ENCODE measurements at regions not wholly inside any gene's neighbourhood (a gene's known extent, or its start where the extent isn't known, plus 50 kb on each side); places are given as distances from the start of the nearest gene placed in this dataset.

DNA sequence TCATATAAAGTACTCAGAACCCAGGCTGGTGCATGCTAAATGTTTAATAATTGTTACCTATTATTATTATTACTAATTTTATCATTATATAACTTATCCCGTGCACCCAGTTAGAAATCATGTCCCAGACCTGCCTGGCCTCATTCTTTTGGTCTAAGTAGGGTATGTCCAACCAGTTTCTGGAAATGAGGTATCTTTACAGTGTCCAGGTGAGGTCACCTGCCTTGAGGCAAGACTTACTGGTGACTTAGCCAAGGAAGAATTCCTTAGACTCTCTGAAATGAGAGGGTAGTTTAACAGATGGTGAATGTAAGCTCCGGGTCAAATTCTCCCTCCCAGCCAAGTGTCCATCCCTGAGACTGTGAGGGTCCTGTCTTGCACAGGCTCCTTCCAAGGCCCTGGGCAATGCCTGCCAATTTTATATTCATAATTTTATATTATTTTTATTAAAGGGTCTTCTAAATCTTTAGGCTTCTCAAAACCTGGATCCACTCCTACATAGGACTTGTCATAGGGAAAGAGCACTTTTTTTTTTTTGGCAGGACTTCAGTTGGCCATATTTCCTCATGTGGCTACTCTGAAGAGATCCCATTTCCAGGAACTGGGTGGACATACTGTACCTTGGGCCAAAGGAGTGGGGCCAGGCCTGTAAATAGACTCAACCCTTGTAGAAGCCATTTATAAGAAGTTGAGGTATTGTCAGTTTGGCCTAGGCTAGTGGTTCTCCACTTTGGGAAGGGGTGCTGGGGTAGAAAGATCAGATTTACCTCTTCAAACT is 96.7 kb upstream of the KCNA3 start:
- TF ChIP-seq, protein P1, sequence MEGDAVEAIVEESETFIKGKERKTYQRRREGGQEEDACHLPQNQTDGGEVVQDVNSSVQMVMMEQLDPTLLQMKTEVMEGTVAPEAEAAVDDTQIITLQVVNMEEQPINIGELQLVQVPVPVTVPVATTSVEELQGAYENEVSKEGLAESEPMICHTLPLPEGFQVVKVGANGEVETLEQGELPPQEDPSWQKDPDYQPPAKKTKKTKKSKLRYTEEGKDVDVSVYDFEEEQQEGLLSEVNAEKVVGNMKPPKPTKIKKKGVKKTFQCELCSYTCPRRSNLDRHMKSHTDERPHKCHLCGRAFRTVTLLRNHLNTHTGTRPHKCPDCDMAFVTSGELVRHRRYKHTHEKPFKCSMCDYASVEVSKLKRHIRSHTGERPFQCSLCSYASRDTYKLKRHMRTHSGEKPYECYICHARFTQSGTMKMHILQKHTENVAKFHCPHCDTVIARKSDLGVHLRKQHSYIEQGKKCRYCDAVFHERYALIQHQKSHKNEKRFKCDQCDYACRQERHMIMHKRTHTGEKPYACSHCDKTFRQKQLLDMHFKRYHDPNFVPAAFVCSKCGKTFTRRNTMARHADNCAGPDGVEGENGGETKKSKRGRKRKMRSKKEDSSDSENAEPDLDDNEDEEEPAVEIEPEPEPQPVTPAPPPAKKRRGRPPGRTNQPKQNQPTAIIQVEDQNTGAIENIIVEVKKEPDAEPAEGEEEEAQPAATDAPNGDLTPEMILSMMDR (conservative IDR thresholded peaks at IDR 0.05; ENCODE audit: low read depth, low read length), result no peak
- no peak for TF ChIP-seq EZH2 (IDR thresholded peaks at IDR 0.05; ENCODE audit: low read length, unreplicated experiment)
